ENCODE measurements at regions not wholly inside any gene's neighbourhood (a gene's known extent, or its start where the extent isn't known, plus 50 kb on each side); places are given as distances from the start of the nearest gene placed in this dataset.

GRCh38 chr9:7984203-7984602 lies 184.6 kb upstream of the DMAC1 start:
- CTCF ChIA-PET = no interaction called here
- DNase-seq (ENCODE audit: low read depth, low spot score) = no peak
- no peak overlapping the region for H3K4me3 ChIP-seq (replicated peaks in 1 of 3; ENCODE audit: insufficient read depth in 1 of 3, low read depth in 1 of 3, low read length in 3 of 3)
- H2AFZ ChIP-seq (ENCODE audit: low read depth, low read length) = no peak overlapping the region
- BruUV-seq (replicated peaks) = no TSS peak
- no peak overlapping the region for H3K27ac ChIP-seq (ENCODE audit: insufficient read depth, low read depth, low read length)
- TF ChIP-seq GATA2 (IDR thresholded peaks at IDR 0.05; ENCODE audit: insufficient read depth, insufficient read length, low read depth, low read length) (no peak), JUN (IDR thresholded peaks at IDR 0.05; ENCODE audit: borderline replicate concordance, insufficient read depth, insufficient read length, low read depth) (no peak), MAX (IDR thresholded peaks at IDR 0.05; ENCODE audit: insufficient read depth, insufficient read length) (no peak), CTCF (IDR thresholded peaks at IDR 0.05; ENCODE audit: extremely low read depth in 1 of 2, insufficient read depth in 1 of 2, low read depth in 1 of 2, low read length in 2 of 2) (no peak), EZH2 (IDR thresholded peaks at IDR 0.05; ENCODE audit: borderline replicate concordance, low read depth, low read length, severe bottlenecking) (no peak), POLR2A (IDR thresholded peaks at IDR 0.05; ENCODE audit: low read depth, low read length) (no peak), MYC (IDR thresholded peaks at IDR 0.05; ENCODE audit: low read depth, low read length) (no peak), FOS (IDR thresholded peaks at IDR 0.05; ENCODE audit: borderline replicate concordance, insufficient read depth, low read length) (no peak), POLR2AphosphoS5 (IDR thresholded peaks at IDR 0.05; ENCODE audit: insufficient read depth, low read depth, low read length) (no peak)
- intact Hi-C loops (cut with micrococcal nuclease) = no loop called here
- H3K9me1 ChIP-seq (replicated peaks; ENCODE audit: control insufficient read depth, extremely low read depth, insufficient read depth, low read length) = no peaks in the 10 kb centered on the region
- no peaks in the 10 kb centered on the region for H4K20me1 ChIP-seq (replicated peaks; ENCODE audit: control insufficient read depth, extremely low read depth, insufficient read depth, low read length)
- POLR2A ChIA-PET = no interaction called here
- H3K36me3 ChIP-seq (ENCODE audit: control insufficient read depth in 2 of 2, extremely low read depth in 1 of 2, insufficient read depth in 2 of 2, low read length in 2 of 2) = no peaks in the 10 kb centered on the region
- H3K27me3 ChIP-seq (ENCODE audit: control insufficient read depth in 2 of 2, insufficient read depth in 2 of 2, low read length in 2 of 2) = no peaks in the 10 kb centered on the region
- H3K4me1 ChIP-seq (ENCODE audit: control insufficient read depth, extremely low read depth, insufficient read depth, low read length) = no peaks in the 10 kb centered on the region
- no peaks in the 10 kb centered on the region for H3K9me3 ChIP-seq (replicated peaks; ENCODE audit: control insufficient read depth, insufficient read depth, low read length)
- H3K79me2 ChIP-seq (ENCODE audit: control insufficient read depth, insufficient read depth, low read length) = no peaks in the 10 kb centered on the region
- dilution Hi-C loops (cut with MboI; ENCODE audit: extremely low pct_ligation_motif_present, low sequenced_read_pairs) = no loop called here
- no peak overlapping the region for H3K4me2 ChIP-seq (ENCODE audit: insufficient read depth, low read length)
- no peak overlapping the region for H3K9ac ChIP-seq (replicated peaks; ENCODE audit: extremely low read depth, insufficient read depth, low read length)
- FAIRE-seq = no peak

All from endothelial cell of umbilical vein (primary cell).